Upper lobe of left lung (tissue), 4 donors: ENCODE measurements at regions not wholly inside any gene's neighbourhood (a gene's known extent, or its start where the extent isn't known, plus 50 kb on each side); places are given as distances from the start of the nearest gene placed in this dataset.

Experiments
- CTCF ChIP-seq, 6 experiments: fragments of 450-650 bp in 4 of 6; fragments of 200-600 bp in 2 of 6; sonication (generic) in 2 of 6; IDR thresholded peaks; one replicate each; pipeline ENCODE4 v1.5.1; 2016 to 2019; ENCODE audit warnings: antibody characterized with exemption in 6 of 6
- POLR2A ChIP-seq, 4 donors: fragments of 450-650 bp; IDR thresholded peaks; one replicate each; pipeline ENCODE4 v1.5.1; 2016 to 2017; ENCODE audit warnings: antibody characterized with exemption in 4 of 4, mild to moderate bottlenecking in 2 of 4
- POLR2AphosphoS5 ChIP-seq, 2 donors: sonication (generic); formaldehyde crosslinking; IDR thresholded peaks; one replicate each; pipeline ENCODE4 v1.5.1; 2017; ENCODE audit warnings: antibody characterized with exemption in 2 of 2

DNA sequence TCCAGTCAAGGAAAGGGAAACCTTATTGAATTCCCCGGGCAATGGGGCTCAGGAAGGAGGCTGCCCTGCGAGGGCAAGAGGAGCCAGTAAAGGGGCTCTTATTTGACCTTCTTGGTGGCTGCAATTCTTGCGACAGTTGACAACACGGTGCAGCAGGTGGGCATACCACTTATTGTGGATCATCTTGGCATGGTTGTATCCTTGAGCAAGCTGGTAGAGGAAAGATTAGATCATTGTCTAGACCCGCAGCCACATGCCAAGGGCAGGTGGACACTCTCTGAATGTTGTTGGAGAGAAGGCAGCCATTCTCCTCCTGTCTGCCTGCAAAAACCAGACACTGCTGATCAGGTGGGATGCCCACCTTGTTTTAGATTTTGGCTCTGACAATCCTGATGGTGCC lies 170.2 kb upstream of the CHST9 start:
- TF ChIP-seq CTCF (IDR thresholded peaks at IDR 0.05) (no peak), POLR2AphosphoS5 (IDR thresholded peaks at IDR 0.05) (no peak), POLR2A (IDR thresholded peaks at IDR 0.05) (no peak)
